ENCODE measurements at regions not wholly inside any gene's neighbourhood (a gene's known extent, or its start where the extent isn't known, plus 50 kb on each side); places are given as distances from the start of the nearest gene placed in this dataset.
A peak's percentile ranks its signal among the peaks of the same experiment; 100 is the strongest.

DNA sequence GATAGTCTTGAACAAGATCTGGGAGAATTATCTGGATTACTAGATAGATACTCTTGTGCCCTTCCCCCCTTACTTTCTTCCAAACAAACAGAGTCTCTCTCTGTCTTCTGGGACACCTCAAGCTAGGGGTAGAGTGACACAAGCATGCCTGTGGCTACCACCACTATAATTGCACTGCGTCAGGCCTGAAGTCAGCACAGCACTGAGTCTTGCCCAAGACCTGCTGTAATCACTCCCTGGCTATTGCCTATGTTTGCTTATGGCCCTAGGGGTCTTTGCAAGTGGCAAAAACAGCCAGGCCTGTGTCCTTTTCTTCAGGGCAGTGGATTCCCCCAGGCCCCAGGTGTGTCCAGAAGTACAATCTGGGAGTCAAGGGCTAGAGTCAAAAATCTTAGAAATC, 106.6 kb downstream of the SLC5A7 start:
- Histone ChIP-seq H3K36me3 (no peaks in the 10 kb centered on the region), H3K27ac (no peak overlapping the region), H3K4me1 (no peaks in the 10 kb centered on the region), H3K4me3 (no peak overlapping the region), H3K9me3 (peaks cover 0 to 7% of the 10 kb centered on the region in 2 donors), H3K27me3 (no peaks in the 10 kb centered on the region)
- TF ChIP-seq, protein P1, sequence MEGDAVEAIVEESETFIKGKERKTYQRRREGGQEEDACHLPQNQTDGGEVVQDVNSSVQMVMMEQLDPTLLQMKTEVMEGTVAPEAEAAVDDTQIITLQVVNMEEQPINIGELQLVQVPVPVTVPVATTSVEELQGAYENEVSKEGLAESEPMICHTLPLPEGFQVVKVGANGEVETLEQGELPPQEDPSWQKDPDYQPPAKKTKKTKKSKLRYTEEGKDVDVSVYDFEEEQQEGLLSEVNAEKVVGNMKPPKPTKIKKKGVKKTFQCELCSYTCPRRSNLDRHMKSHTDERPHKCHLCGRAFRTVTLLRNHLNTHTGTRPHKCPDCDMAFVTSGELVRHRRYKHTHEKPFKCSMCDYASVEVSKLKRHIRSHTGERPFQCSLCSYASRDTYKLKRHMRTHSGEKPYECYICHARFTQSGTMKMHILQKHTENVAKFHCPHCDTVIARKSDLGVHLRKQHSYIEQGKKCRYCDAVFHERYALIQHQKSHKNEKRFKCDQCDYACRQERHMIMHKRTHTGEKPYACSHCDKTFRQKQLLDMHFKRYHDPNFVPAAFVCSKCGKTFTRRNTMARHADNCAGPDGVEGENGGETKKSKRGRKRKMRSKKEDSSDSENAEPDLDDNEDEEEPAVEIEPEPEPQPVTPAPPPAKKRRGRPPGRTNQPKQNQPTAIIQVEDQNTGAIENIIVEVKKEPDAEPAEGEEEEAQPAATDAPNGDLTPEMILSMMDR (IDR thresholded peaks at IDR 0.05) = no peak
- no peak for DNase-seq
- intact Hi-C loops (cut with DNase I) = no loop called here
- ATAC-seq = no peak

DNA sequence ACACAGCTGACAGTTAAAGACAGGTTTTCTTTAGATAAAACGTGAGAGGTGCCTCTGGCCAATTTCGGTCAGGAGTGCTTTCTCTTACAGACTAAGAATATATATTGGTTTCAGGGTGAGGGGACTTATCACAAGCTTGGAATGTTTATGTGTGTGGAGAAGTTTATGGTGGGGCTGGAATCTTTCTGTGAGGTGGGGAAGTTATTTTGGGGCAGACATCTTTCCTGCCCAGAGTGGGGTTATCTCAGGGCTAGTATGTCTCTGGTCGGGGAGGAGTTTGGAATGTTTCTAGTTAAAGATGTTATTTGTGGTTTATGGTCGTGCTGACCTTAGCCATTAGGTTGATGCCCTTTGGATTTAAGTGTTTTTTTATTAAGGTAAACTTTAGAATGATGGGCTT, 115.2 kb downstream of the SLC5A7 start:
- intact Hi-C loops (cut with DNase I) = no loop called here
- H3K9me3 ChIP-seq = peaks cover 0 to 6% of the 10 kb centered on the region in 2 donors
- ATAC-seq (no peak), DNase-seq (no peak)
- H3K4me3 ChIP-seq = no peak overlapping the region
- no peaks in the 10 kb centered on the region for H3K36me3 ChIP-seq
- no peaks in the 10 kb centered on the region for H3K4me1 ChIP-seq
- TF ChIP-seq, protein P1 (IDR thresholded peaks at IDR 0.05) = no peak
- H3K27ac ChIP-seq = no peak overlapping the region
- H3K27me3 ChIP-seq = no peaks in the 10 kb centered on the region

DNA sequence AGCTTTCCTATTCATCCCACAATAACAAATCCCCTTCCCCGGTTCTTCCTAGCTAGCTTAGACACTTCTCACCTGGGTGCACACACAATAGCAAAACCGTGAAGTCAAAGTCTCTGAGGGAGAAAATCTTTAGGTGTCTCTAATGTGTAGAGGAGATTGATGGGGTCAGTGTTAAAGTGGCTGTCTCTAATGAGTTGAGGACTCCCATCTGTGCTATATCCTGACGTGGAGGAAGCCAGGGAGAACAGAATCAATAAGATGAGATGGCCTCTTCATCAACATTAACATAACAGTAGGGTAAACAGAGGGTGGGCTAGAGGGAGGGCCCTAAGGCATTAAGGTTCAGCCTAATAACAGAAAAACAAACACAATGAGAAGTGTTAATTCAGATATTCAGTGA, 120.4 kb downstream of the SLC5A7 start:
- intact Hi-C loops (cut with DNase I) = no loop called here
- H3K36me3 ChIP-seq = no peaks in the 10 kb centered on the region
- ATAC-seq (no peak), DNase-seq (no peak)
- H3K27ac ChIP-seq = no peak overlapping the region
- H3K9me3 ChIP-seq = peaks cover 0 to 10% of the 10 kb centered on the region in 2 donors
- H3K4me3 ChIP-seq = no peak overlapping the region
- H3K27me3 ChIP-seq = no peaks in the 10 kb centered on the region
- no peaks in the 10 kb centered on the region for H3K4me1 ChIP-seq
- TF ChIP-seq, protein P1 (IDR thresholded peaks at IDR 0.05) = no peak

DNA sequence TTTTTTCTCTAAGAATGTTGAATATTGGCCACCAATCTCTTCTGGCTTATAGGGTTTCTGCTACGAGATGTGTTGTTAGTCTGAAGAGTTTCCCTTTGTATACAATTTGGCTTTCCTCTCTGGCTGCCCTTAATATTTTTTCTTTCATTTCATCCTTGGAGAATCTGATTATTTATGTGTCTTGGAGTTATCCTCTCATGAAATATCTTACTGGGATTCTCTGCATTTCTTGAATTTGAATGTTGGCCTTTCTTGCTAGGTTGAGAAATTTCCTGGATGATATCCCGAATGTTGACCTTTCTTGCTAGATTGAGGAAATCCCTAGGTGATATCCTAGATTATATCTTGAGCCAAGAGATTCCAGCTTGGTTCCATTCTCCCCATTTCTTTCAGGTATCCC, 125.6 kb downstream of the SLC5A7 start:
- H3K9me3 ChIP-seq = peaks cover 0 to 14% of the 10 kb centered on the region in 2 donors
- no peaks in the 10 kb centered on the region for H3K36me3 ChIP-seq
- ATAC-seq = no peak
- DNase-seq = no peak
- H3K27me3 ChIP-seq = no peaks in the 10 kb centered on the region
- TF ChIP-seq, protein P1 (IDR thresholded peaks at IDR 0.05) = no peak
- no peak overlapping the region for H3K27ac ChIP-seq
- intact Hi-C loops (cut with DNase I) = no loop called here
- H3K4me3 ChIP-seq = no peak overlapping the region
- no peaks in the 10 kb centered on the region for H3K4me1 ChIP-seq

DNA sequence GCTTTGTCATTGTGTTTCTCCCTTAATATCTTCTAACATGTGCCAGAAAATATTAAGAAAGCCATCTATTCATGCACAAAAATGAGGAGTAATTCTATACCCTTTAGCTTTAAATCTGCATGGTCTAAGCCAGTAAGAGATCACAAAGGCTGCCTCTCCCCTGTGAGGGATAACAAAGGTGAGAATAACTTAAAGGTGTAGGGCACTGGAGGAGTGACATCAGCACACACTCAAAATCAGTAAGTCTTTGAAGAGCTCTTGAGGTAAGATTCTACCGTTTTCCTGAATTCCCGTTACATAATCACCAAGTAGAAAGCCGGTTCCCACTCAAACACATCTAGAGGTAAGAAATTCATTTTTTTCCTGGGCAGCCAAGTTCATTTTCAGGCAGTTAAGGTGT, 123.9 kb upstream of the SULT1C3 start:
- Histone ChIP-seq H3K4me3 (no peak overlapping the region), H3K27me3 (no peaks in the 10 kb centered on the region), H3K4me1 (no peaks in the 10 kb centered on the region), H3K36me3 (no peaks in the 10 kb centered on the region), H3K27ac (no peak overlapping the region), H3K9me3 (peaks cover 0 to 9% of the 10 kb centered on the region in 2 donors)
- ATAC-seq (peak; percentile 83), DNase-seq (peak in 2 of 4 donors; percentile 1 to 27)
- TF ChIP-seq, protein P1 (IDR thresholded peaks at IDR 0.05) = no peak
- intact Hi-C loops (cut with DNase I) = no loop called here
